ENCODE measurements at regions not wholly inside any gene's neighbourhood (a gene's known extent, or its start where the extent isn't known, plus 50 kb on each side); places are given as distances from the start of the nearest gene placed in this dataset.

DNA sequence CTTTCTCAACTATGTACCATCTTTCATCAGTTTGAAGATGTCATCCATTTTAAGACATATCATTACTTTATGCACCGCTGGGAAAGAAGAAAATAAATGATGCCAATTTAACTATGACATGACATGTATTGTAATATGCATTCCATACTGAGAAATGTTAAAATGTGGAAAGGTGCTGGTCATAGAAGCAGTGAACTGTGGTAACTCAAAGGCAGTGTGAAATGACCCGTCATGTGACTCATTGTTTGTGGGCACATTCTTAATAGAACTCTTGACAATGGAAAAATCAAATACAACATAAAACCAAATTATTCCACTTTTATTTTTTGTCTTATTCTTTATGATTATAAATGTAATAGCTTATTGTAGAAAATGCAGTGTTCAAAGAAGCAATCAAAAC, 455.0 kb upstream of the ST6GAL2 start:
- no peak for TF ChIP-seq POLR2A (IDR thresholded peaks at IDR 0.05)
- TF ChIP-seq, protein P1, sequence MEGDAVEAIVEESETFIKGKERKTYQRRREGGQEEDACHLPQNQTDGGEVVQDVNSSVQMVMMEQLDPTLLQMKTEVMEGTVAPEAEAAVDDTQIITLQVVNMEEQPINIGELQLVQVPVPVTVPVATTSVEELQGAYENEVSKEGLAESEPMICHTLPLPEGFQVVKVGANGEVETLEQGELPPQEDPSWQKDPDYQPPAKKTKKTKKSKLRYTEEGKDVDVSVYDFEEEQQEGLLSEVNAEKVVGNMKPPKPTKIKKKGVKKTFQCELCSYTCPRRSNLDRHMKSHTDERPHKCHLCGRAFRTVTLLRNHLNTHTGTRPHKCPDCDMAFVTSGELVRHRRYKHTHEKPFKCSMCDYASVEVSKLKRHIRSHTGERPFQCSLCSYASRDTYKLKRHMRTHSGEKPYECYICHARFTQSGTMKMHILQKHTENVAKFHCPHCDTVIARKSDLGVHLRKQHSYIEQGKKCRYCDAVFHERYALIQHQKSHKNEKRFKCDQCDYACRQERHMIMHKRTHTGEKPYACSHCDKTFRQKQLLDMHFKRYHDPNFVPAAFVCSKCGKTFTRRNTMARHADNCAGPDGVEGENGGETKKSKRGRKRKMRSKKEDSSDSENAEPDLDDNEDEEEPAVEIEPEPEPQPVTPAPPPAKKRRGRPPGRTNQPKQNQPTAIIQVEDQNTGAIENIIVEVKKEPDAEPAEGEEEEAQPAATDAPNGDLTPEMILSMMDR (IDR thresholded peaks at IDR 0.05 in 4 of 5, conservative IDR thresholded peaks at IDR 0.05 in 1 of 5), result no peak

Data from gastrocnemius medialis (tissue), 4 donors.